ENCODE measurements at regions not wholly inside any gene's neighbourhood (a gene's known extent, or its start where the extent isn't known, plus 50 kb on each side); places are given as distances from the start of the nearest gene placed in this dataset.
"Not testable (repeated sequence)": the region's sequence is repeated elsewhere in the genome, so short reads cannot be mapped to it uniquely, and the experiment has no call there.

DNA sequence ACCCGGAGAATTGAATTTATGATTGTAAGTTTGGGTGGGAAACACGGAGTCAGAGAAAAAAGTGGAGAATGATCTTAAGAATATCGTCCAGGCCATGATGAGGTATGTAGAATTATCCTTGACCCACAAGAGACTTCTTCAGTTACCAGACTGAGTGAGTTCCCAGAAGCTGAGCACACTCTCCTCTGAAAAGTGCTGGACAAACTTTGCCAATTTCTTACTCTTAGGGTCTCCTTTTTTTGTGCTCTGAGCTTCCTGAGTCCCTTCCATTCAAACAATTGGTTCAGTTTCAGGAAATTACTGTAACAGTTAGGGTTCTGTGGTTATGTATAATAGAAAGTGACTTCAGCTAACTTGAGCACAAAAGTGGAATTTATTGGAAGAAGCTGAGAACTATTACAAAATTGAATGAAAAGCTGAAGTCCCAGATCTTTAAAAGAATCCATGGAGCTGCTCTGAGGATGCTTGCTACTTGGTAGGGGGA is 50.6 kb upstream of the EHBP1 start:
- DNase-seq (ENCODE audit: low read depth) = no peak

DNA sequence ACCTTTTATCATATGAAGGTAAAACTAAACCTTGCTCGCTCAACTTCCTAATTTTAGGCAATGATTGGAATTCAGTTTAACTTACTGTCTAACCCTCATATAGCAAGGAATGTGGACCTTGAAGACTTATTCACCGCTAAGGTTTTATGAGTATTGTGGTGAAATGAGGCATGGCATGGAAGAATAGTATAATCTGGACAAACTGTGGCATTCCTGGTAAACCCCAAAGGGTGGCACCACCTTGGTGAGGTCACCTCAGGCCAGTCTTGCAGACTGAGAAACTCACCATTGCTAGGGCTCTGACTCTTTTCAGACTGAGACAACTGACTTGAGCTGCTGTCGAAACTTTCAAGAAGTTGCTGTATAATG is 51.1 kb upstream of the EHBP1 start:
- no peak for DNase-seq (ENCODE audit: low read depth)

DNA sequence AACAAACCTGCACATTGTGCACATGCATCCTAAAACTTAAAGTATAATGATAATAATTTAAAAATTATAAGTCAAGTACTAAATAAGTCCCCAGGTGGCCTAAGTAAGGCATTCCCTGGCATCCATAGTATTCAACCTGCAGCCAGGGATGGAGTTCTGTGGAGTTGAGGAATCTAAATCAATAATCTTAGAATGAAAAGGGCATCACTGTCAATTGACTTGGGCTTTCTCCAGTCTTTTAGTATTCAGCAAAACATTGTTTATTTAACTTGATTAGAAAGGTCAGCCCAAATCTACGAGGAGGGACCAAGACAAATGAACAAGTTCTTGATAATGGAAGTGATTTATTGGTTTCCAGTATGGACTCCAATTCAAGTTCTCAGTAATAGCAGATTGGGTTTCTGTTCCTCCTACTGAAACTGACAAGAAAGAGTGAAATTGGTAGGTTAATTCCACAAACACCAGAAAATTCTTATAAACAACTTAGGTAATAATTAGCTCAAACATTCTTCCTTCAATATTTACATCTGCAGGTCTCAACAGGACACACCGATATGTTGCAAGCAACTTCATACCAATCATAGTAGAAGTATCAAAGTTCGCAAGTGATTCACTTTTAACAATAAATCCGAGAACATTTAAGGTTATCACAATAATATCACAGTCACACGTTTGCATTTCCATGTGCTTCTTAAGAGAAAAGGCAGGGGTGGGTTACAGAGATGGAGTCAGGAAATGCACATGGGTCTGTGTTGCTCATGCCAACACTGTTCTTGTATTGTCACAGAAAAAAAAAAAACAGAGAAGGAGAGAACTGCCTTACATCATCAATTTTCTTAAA is 51.7 kb upstream of the EHBP1 start:
- DNase-seq (ENCODE audit: low read depth) = no peak

DNA sequence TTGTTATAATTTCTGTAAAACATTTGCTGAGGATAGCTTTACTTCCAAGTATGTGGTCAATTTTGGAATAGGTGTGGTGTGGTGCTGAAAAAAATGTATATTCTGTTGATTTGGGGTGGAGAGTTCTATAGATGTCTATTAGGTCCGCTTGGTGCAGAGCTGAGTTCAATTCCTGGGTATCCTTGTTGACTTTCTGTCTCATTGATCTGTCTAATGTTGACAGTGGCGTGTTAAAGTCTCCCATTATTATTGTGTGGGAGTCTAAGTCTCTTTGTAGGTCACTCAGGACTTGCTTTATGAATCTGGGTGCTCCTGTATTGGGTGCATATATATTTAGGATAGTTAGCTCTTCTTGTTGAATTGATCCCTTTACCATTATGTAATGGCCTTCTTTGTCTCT is 56.4 kb upstream of the EHBP1 start:
- not testable (repeated sequence) for DNase-seq (ENCODE audit: low read depth)

DNA sequence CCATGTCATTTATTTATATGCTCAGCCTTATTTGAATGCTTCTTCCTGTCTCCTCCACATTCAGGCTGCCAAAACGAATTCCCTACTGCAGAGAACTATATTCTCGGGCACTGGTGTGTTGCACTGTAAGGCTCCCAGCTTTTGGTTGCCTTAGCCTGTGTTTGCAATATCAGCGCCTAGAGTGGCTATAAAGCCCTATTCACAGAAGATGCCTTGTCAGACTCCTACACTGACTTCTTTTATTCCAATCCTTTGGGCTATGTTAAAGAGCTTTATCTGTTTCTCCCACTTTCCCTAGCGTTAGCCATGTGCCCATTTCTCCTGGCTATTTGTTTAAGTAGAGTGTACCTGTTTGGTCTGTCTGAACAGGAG is 62.4 kb upstream of the EHBP1 start:
- no peak for DNase-seq (ENCODE audit: low read depth)

DNA sequence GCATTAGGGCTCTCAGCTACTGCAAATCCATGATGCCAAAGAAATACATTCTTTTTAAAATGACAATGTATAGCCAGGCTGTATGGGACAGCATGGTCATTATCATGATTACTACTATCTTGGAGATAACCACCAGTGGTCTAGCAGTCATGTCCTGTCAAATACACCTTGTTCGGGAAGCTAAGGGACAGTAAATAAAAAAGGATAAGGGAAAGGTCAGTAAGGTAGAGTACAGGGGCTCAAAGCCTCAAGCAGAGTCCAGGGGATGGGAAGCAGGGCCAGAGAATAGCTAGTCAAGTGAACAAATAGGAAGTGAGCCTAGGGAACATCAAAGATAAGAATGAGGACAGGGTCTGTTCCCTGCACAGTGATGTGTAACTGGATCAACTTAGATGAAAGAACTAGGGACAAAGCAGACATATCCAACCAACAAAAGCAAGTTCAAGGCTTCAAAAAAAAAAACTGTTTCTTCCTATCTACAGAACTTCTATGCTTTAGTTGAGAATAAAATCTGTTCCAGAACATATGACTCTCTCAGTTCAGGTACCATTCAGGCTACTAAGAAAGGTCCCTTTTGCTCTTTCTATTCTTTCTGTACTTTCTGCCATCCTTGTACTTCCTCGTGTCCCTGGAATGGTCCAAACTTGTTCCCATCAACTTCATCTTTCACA is 62.9 kb upstream of the EHBP1 start:
- DNase-seq (ENCODE audit: low read depth) = no peak

DNA sequence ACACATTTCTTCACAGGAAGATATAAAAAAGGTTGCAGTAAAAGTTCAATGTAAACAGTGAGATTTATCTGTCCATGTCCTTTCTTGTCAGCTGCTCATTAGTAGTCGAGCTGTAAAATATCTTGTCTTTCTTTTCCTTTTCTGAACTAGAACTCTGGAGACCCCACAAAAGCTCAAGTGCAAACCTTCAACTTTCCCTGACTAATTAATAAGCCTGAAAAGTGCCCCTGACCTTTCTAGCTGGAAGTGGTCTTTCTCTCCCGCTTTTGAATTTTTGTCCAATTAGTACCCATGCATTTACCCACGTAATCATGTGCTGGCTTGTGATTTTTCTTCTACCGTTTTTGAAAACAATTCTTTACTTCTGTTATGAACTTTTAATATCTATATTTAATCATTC is 63.6 kb upstream of the EHBP1 start:
- DNase-seq (ENCODE audit: low read depth) = no peak

DNA sequence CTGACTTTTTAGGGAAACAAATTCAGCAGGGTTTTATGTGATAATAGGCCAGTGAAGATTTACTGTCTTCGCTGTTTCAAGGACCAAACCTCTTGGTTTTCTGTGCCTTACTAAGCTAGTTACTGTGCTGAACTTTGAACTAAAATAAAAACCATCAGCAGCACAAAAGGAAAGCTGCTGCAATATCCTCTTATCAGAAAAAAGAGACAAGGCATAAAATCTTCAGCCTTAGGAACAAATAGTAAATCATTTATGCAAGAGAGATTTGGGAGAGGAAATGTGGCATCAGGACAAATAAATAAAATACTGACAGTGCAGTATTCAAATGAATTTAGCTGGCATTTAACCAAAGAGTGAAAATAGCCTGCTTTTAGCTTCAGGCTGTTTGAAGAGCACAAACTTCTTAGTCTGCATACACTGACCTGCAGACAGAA is 64.1 kb upstream of the EHBP1 start:
- no peak for DNase-seq (ENCODE audit: low read depth)

DNA sequence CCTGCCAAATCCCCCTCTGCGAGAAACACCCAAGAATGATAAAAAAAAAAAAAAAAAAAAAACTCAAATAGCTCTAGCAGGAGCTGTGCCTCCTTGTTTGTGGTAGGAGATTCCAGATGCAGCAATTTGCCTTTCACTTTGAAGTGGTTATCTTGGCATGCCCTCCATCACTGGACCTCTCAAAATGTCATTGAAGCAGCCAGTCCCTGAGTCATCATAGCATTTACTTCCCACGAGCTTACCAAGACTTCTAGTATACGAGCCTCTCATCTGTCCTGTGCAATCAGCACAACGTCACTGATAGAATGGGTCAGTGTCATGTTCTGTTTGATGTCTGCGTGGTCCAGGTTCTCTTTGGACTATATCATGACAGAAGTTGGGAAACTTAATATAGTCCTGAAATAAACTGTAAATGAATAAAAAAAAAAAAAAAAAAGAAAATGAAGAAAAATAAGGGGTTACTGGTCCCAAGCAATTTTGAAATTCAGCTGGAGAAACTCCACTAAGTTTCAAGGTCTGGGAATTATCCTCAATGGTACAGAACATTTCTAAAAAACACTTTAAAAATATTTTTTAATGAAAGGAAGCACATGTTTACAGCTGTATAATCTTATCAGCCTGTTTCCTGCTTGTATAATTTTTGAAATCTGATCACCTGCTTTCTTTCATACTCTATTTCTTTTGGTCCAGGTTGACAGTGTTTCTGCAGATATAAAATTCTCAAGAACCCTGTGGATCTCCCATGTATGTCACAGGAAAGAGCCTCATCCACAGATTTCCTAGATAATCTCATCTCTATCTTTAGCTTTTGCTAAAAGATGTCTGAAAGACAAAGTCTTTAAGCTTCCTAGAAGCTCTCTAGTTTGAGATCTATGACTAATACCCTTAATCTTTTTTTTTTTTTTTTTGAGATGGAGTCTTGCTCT is 74.1 kb upstream of the EHBP1 start:
- DNase-seq (ENCODE audit: low read depth) = no peak

DNA sequence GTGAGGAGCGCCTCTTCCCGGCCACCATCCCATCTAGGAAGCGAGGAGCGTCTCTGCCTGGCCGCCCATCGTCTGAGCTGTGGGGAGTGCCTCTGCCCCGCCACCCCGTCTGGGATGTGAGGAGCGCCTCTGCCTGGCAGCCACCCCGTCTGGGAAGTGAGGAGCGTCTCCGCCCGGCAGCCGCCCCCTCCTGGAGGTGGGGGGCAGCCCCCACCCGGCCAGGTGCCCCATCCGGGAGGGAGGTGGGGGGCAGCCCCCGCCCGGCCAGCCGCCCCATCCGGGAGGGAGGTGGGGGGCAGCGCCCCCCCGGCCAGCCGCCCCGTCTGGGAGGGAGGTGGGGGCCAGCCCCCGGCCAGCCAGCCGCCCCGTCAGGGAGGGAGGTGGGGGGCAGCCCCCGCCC is 75.3 kb upstream of the EHBP1 start:
- DNase-seq (ENCODE audit: low read depth) = not testable (repeated sequence)

DNA sequence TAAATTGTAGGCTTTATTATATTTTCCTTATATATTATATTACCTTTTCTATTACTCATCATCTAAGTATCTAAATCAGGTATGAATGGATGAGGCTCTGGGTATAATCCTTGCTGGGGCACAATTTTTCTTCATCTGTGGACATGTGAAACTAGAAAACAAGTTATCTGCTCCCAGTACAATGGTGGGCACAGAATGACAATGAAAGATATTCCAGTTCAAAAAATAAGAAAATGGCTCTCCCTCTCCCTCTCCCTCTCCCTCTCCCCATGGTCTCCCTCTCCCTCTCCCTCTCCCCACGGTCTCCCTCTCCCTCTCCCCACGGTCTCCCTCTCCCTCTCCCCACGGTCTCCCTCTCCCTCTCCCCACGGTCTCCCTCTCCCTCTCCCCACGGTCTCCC is 76.2 kb upstream of the EHBP1 start:
- DNase-seq (ENCODE audit: low read depth) = not testable (repeated sequence)

DNA sequence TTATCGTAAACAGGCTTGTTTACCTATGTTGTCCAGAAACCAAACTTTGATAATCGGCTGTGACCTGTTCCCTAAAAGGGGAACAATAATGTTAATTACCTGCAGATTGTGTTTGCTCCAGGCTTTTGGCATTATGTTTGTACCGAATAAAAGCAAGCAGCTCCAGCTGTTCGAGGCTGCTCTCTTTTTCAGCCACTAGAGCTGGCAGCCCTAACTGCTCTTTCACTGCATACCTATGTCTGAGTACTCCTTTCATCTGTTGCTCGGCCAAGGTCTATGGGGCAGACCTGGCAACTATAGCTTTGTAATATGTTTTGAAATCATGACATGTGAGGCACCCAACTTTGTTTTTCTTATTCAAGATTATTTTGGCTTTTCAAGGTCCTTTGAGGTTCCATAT is 77.8 kb upstream of the EHBP1 start:
- DNase-seq (ENCODE audit: low read depth) = no peak

DNA sequence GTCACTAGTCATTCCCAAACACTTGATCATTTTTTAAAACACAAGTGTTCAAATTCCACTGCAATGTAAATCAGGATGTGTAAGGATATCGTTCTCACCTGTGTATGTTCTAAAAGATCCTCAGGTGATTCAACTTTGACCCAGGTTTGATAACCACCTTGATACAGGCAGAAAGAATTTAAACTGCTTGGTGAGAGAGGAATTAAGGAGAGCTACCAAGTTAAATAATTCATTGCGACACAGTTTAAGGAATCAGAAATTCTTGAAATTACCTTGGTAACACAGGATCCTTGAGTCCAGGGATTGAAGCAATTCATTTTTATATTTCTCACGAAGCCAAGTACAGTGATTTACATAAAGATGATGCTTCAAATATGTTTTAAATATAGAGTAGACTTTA is 80.7 kb upstream of the EHBP1 start:
- no peak for DNase-seq (ENCODE audit: low read depth)

DNA sequence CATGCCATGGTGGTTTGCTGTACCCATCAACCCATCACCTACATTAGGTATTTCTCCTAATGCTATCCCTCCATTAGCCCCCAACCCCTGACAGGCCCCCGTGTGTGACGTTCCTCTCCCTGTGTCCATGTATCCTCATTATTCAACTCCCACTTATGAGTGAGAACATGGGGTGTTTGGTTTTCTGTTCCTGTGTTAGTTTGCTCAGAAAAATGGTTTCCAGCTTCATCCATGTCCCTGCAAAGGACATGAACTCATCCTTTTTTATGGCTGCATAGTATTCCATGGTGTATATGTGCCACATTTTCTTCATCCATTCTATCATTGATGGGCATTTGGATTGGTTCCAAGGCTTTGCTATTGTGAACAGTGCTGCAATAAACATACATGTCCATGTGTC is 89.0 kb upstream of the EHBP1 start:
- DNase-seq (ENCODE audit: low read depth) = not testable (repeated sequence)

DNA sequence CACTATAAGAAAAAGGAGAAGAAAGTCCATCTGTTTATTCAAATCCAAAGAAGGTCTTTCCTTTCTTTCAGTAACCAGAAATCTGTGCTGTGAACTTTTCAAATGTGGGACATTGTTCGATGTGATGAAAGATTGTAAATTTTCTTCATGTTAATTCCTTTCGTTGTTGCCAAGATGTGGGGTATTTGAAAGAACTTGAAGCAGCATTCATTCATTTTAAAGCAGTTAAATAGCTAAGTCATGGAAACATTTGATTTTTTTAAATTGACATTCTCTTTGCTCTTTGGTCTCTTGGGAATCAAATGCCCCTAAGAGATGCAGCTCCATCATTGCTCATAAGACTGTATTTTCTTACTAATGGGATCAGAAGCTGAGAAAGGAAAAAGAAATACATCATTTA is 93.7 kb upstream of the EHBP1 start:
- no peak for DNase-seq (ENCODE audit: low read depth)

DNA sequence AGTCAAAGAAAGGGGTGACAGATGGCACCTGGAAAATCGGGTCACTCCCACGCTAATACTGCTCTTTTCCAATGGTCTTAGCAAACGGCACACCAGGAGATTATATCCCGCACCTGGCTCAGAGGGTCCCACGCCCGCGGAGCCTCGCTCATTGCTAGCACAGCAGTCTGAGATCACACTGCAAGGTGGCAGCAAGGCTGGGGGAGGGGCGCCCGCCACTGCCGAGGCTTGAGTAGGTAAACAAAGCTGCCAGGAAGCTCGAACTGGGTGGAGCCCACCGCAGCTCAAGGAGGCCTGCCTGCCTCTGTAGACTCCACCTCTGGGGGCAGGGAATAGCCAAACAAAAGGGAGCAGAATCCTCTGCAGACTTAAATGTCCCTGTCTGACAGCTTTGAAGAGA is 99.5 kb upstream of the TMEM17 start:
- not testable (repeated sequence) for DNase-seq (ENCODE audit: low read depth)

DNA sequence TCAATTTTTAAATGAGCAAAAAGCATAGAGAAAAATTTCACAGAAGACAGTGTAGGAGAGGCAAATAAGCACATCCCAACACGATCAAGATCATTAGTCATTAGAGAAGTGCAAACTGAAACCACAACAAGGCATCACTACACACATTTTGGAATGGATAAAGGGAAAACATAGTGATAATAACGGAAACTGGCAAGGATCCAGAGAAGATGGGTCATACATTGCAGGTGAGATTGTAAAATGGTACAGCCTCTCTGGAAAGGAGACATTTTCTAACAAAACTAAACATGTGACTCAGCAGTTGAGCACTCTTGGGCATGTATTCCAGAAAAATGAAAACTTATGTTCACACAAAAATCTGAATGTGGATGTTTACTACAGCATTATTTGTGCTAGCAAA is 98.3 kb upstream of the TMEM17 start:
- DNase-seq (ENCODE audit: low read depth) = no peak

DNA sequence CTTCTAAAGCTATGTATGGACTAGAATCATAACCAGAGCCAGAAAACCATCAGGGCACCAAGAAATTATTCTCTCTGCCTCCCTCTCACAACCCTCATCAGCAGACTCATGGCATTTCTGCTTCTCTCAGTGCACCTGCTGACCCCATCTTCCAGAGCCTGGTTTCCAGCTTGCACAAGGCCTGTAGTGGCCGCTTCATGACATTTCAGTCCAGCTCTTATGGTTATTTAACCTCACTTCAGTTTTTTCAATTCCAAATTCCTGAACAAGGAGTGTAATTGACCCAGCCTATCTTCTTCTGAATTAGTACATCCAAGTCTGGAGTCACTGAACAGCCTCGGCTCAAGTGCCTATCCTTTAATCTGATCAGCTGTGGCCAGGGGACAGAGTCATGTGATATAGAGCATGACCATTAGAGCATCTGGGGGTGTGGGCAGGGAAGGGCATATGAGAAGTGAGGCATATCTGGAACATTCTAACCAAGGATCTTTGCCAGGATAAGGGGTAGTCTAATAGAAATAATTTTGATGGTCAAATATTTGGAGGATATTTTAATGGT is 97.2 kb upstream of the TMEM17 start:
- DNase-seq (ENCODE audit: low read depth) = no peak

DNA sequence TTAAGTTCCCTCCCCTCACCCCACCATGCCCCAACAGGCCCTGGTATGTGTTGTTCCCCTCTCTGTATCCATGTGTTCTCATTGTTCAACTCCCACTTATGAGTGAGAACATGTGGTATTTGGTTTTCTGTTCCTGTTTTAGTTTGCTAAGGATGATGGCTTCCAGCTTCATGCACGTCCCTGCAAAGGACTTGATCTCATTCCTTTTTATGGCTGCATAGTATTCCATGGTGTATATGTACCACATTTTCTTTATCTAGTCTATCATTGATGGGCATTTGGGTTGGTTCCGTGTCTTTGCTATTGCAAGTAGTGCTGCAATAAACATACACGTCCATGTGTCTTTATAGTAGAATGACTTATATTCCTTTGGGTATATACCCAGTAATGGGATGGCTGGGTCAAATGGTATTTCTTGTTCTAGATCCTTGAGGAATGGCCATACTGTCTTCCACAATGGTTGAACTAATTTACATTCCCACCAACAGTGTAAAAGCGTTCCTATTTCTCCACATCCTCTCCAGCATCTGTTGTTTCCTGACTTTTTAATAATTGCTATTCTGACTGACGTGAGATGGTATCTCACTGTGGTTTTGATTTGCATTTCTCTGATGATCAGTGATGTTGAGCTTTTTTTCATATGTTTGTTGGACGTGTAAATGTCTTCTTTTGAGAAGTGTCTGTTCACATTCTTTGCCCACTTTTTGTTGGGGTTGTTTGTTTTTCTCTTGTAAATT is 93.8 kb upstream of the TMEM17 start:
- not testable (repeated sequence) for DNase-seq (ENCODE audit: low read depth)

DNA sequence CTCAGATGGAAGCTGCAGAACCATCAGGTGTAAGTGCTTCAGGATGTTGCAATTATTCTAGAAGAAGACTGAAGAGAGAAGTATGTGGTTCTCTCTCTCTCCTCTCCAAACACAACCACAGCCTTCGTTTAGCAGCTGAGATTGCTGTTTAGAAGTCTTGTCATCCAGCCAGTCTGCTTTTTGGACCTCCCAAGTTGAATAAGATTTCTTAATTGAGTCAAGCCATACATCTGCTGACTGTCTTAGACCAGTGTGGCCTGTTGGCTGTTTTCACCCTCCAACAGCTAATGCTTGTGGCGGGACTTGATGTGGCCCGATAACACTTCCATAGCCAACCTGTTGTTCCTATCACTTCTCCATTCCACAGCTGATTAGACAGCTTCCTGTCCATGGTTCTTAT is 91.3 kb upstream of the TMEM17 start:
- DNase-seq (ENCODE audit: low read depth) = peak; percentile 55

All from fibroblast of the conjunctiva (primary cell).